ENCODE measurements at regions not wholly inside any gene's neighbourhood (a gene's known extent, or its start where the extent isn't known, plus 50 kb on each side); places are given as distances from the start of the nearest gene placed in this dataset.

DNA sequence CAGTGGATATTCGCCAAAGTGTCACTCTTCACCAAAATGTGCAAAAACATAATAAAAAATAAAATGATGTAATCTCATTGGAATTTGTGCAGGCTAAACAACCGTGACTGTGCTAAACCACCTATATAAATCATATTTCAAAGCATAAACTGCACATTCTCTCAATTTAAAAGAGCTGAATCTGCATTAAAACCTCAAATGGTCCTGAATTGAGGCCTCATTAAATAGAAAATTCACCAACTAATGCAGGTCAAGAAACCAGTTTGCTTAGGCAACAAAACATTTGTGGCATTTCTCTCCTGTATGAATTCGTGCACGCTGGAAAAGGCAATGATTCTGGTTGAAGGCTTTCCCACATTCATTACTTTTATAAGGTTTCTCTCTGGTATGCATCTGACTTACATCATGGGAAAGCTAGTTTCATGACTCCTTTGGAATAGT is 80.1 kb upstream of the IFNG-AS1 start:
- TF ChIP-seq, protein P1, sequence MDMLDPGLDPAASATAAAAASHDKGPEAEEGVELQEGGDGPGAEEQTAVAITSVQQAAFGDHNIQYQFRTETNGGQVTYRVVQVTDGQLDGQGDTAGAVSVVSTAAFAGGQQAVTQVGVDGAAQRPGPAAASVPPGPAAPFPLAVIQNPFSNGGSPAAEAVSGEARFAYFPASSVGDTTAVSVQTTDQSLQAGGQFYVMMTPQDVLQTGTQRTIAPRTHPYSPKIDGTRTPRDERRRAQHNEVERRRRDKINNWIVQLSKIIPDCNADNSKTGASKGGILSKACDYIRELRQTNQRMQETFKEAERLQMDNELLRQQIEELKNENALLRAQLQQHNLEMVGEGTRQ (IDR thresholded peaks at IDR 0.05; ENCODE audit: low read length): no peak
- TF ChIP-seq EZH2 (IDR thresholded peaks at IDR 0.05; ENCODE audit: low read depth, low read length, severe bottlenecking): no peak
- TF ChIP-seq, protein P2, sequence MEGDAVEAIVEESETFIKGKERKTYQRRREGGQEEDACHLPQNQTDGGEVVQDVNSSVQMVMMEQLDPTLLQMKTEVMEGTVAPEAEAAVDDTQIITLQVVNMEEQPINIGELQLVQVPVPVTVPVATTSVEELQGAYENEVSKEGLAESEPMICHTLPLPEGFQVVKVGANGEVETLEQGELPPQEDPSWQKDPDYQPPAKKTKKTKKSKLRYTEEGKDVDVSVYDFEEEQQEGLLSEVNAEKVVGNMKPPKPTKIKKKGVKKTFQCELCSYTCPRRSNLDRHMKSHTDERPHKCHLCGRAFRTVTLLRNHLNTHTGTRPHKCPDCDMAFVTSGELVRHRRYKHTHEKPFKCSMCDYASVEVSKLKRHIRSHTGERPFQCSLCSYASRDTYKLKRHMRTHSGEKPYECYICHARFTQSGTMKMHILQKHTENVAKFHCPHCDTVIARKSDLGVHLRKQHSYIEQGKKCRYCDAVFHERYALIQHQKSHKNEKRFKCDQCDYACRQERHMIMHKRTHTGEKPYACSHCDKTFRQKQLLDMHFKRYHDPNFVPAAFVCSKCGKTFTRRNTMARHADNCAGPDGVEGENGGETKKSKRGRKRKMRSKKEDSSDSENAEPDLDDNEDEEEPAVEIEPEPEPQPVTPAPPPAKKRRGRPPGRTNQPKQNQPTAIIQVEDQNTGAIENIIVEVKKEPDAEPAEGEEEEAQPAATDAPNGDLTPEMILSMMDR (IDR thresholded peaks at IDR 0.05; ENCODE audit: control extremely low read depth in 1 of 3, insufficient read depth in 1 of 3, low read depth in 1 of 3, low read length in 3 of 3): no peak

All from H1 (cell line).